ENCODE measurements at regions not wholly inside any gene's neighbourhood (a gene's known extent, or its start where the extent isn't known, plus 50 kb on each side); places are given as distances from the start of the nearest gene placed in this dataset.
"Not testable (repeated sequence)": the region's sequence is repeated elsewhere in the genome, so short reads cannot be mapped to it uniquely, and the experiment has no call there.

GRCh38 chr5:99495456-99495855 lies 566.6 kb upstream of the CHD1 start:
- H2AFZ ChIP-seq (ENCODE audit: low read length); H4K20me1 ChIP-seq (ENCODE audit: insufficient read depth, low read length); DNase-seq (ENCODE audit: low spot score); H3K79me2 ChIP-seq (ENCODE audit: insufficient read depth, low read depth, low read length); H3K9me3 ChIP-seq (ENCODE audit: low read length); POLR2A ChIA-PET; H3K36me3 ChIP-seq (ENCODE audit: insufficient read depth, low read length); BruUV-seq (replicated peaks); H3K9me2 ChIP-seq (ENCODE audit: insufficient read depth, low read length); CTCF ChIA-PET (ENCODE audit: unreplicated experiment); intact Hi-C loops (cut with micrococcal nuclease; ENCODE audit: unreplicated experiment); H3K27ac ChIP-seq (ENCODE audit: low read depth, low read length, poor library complexity, severe bottlenecking); H3K4me3 ChIP-seq (ENCODE audit: low read depth, low read length, poor library complexity, severe bottlenecking); H3K4me2 ChIP-seq (ENCODE audit: low read length); H3K4me1 ChIP-seq (ENCODE audit: insufficient read depth, low read length, poor library complexity, severe bottlenecking): not testable (repeated sequence)

GRCh38 chr5:99478450-99478849 lies 549.6 kb upstream of the CHD1 start:
- H3K4me2 ChIP-seq (ENCODE audit: low read length); H3K27ac ChIP-seq (ENCODE audit: low read depth, low read length, poor library complexity, severe bottlenecking); CTCF ChIA-PET (ENCODE audit: unreplicated experiment); H2AFZ ChIP-seq (ENCODE audit: low read length); DNase-seq (ENCODE audit: low spot score); H3K36me3 ChIP-seq (ENCODE audit: insufficient read depth, low read length); H3K4me1 ChIP-seq (ENCODE audit: insufficient read depth, low read length, poor library complexity, severe bottlenecking); H3K4me3 ChIP-seq (ENCODE audit: low read depth, low read length, poor library complexity, severe bottlenecking); H3K9me2 ChIP-seq (ENCODE audit: insufficient read depth, low read length); H4K20me1 ChIP-seq (ENCODE audit: insufficient read depth, low read length); H3K9me3 ChIP-seq (ENCODE audit: low read length); BruUV-seq (replicated peaks); intact Hi-C loops (cut with micrococcal nuclease; ENCODE audit: unreplicated experiment); POLR2A ChIA-PET; H3K79me2 ChIP-seq (ENCODE audit: insufficient read depth, low read depth, low read length): not testable (repeated sequence)

GRCh38 chr5:99473328-99473727 lies 544.5 kb upstream of the CHD1 start:
- H2AFZ ChIP-seq (ENCODE audit: low read length); H3K4me1 ChIP-seq (ENCODE audit: insufficient read depth, low read length, poor library complexity, severe bottlenecking); H3K9me3 ChIP-seq (ENCODE audit: low read length); H3K36me3 ChIP-seq (ENCODE audit: insufficient read depth, low read length); BruUV-seq (replicated peaks); CTCF ChIA-PET (ENCODE audit: unreplicated experiment); DNase-seq (ENCODE audit: low spot score); H4K20me1 ChIP-seq (ENCODE audit: insufficient read depth, low read length); POLR2A ChIA-PET; H3K4me2 ChIP-seq (ENCODE audit: low read length); intact Hi-C loops (cut with micrococcal nuclease; ENCODE audit: unreplicated experiment); H3K27ac ChIP-seq (ENCODE audit: low read depth, low read length, poor library complexity, severe bottlenecking); H3K4me3 ChIP-seq (ENCODE audit: low read depth, low read length, poor library complexity, severe bottlenecking); H3K9me2 ChIP-seq (ENCODE audit: insufficient read depth, low read length); H3K79me2 ChIP-seq (ENCODE audit: insufficient read depth, low read depth, low read length): not testable (repeated sequence)

GRCh38 chr5:99471726-99472125 lies 542.9 kb upstream of the CHD1 start:
- intact Hi-C loops (cut with micrococcal nuclease; ENCODE audit: unreplicated experiment); H3K4me3 ChIP-seq (ENCODE audit: low read depth, low read length, poor library complexity, severe bottlenecking); H3K27ac ChIP-seq (ENCODE audit: low read depth, low read length, poor library complexity, severe bottlenecking); H3K9me2 ChIP-seq (ENCODE audit: insufficient read depth, low read length); H3K79me2 ChIP-seq (ENCODE audit: insufficient read depth, low read depth, low read length); H3K9me3 ChIP-seq (ENCODE audit: low read length); H2AFZ ChIP-seq (ENCODE audit: low read length); H3K36me3 ChIP-seq (ENCODE audit: insufficient read depth, low read length); DNase-seq (ENCODE audit: low spot score); BruUV-seq (replicated peaks); H3K4me2 ChIP-seq (ENCODE audit: low read length); H4K20me1 ChIP-seq (ENCODE audit: insufficient read depth, low read length); H3K4me1 ChIP-seq (ENCODE audit: insufficient read depth, low read length, poor library complexity, severe bottlenecking); CTCF ChIA-PET (ENCODE audit: unreplicated experiment); POLR2A ChIA-PET: not testable (repeated sequence)

- POLR2A ChIA-PET; H3K4me2 ChIP-seq (ENCODE audit: low read length); H2AFZ ChIP-seq (ENCODE audit: low read length); CTCF ChIA-PET (ENCODE audit: unreplicated experiment); H3K4me3 ChIP-seq (ENCODE audit: low read depth, low read length, poor library complexity, severe bottlenecking); H3K27ac ChIP-seq (ENCODE audit: low read depth, low read length, poor library complexity, severe bottlenecking); H3K4me1 ChIP-seq (ENCODE audit: insufficient read depth, low read length, poor library complexity, severe bottlenecking); H4K20me1 ChIP-seq (ENCODE audit: insufficient read depth, low read length); DNase-seq (ENCODE audit: low spot score); H3K79me2 ChIP-seq (ENCODE audit: insufficient read depth, low read depth, low read length); H3K9me2 ChIP-seq (ENCODE audit: insufficient read depth, low read length); BruUV-seq (replicated peaks); H3K36me3 ChIP-seq (ENCODE audit: insufficient read depth, low read length); intact Hi-C loops (cut with micrococcal nuclease; ENCODE audit: unreplicated experiment); H3K9me3 ChIP-seq (ENCODE audit: low read length): not testable (repeated sequence)
Measured at GRCh38 chr5:99471178-99471577, 542.4 kb upstream of the CHD1 start.

GRCh38 chr5:99470636-99471035 lies 541.8 kb upstream of the CHD1 start:
- H3K36me3 ChIP-seq (ENCODE audit: insufficient read depth, low read length); H2AFZ ChIP-seq (ENCODE audit: low read length); H3K27ac ChIP-seq (ENCODE audit: low read depth, low read length, poor library complexity, severe bottlenecking); H3K9me3 ChIP-seq (ENCODE audit: low read length); POLR2A ChIA-PET; H3K4me1 ChIP-seq (ENCODE audit: insufficient read depth, low read length, poor library complexity, severe bottlenecking); H3K4me2 ChIP-seq (ENCODE audit: low read length); H3K79me2 ChIP-seq (ENCODE audit: insufficient read depth, low read depth, low read length); H3K9me2 ChIP-seq (ENCODE audit: insufficient read depth, low read length); DNase-seq (ENCODE audit: low spot score); intact Hi-C loops (cut with micrococcal nuclease; ENCODE audit: unreplicated experiment); BruUV-seq (replicated peaks); CTCF ChIA-PET (ENCODE audit: unreplicated experiment); H3K4me3 ChIP-seq (ENCODE audit: low read depth, low read length, poor library complexity, severe bottlenecking); H4K20me1 ChIP-seq (ENCODE audit: insufficient read depth, low read length): not testable (repeated sequence)
